OCI-LY7 (cell line): ENCODE measurements at regions not wholly inside any gene's neighbourhood (a gene's known extent, or its start where the extent isn't known, plus 50 kb on each side); places are given as distances from the start of the nearest gene placed in this dataset.

Source experiments
- BruUV-seq: library from RNA; stranded (reverse); fragments of 400-500 nt; replicated peaks from 2 replicates; lab custom pipeline; 2021; lab: Mats Ljungman, UMichigan
- CTCF ChIA-PET: fragments of 300-600 bp; sonication (Branson Sonifier 250); formaldehyde crosslinking; loops from one replicate; lab custom pipeline; 2022; ENCODE audit warnings: antibody characterized with exemption; ENCODE audit not compliant: unreplicated experiment; lab: Charles Lee
- POLR2A ChIA-PET: fragments of 300-600 bp; sonication (Branson Sonifier 250); formaldehyde crosslinking; loops from one replicate; lab custom pipeline; 2022; ENCODE audit warnings: antibody characterized with exemption; lab: Charles Lee
- DNase-seq: peaks from one replicate; pipeline ENCODE4 v3.0.0-alpha.2; 2015; ENCODE audit warnings: low spot score
- H2AFZ ChIP-seq: fragments of 200-600 bp; sonication (generic), shearing (Covaris generic); 2 replicates; pipeline ENCODE4 v1.6.1; 2014; ENCODE audit warnings: mild to moderate bottlenecking, antibody characterized with exemption, low read length, moderate library complexity
- H3K27ac ChIP-seq: fragments of 200-600 bp; sonication (generic); 2 replicates; pipeline ENCODE4 v1.5.1; 2014; ENCODE audit warnings: mixed run types, low read depth, mild to moderate bottlenecking, moderate library complexity, low read length, inconsistent platforms; ENCODE audit not compliant: poor library complexity, severe bottlenecking
- H3K36me3 ChIP-seq: fragments of 200-600 bp; sonication (generic); 2 replicates; pipeline ENCODE4 v1.6.1; 2014; ENCODE audit warnings: mild to moderate bottlenecking, antibody characterized with exemption, low read length, moderate library complexity, mixed read lengths; ENCODE audit not compliant: insufficient read depth
- H3K4me1 ChIP-seq: fragments of 200-600 bp; sonication (generic); 2 replicates; pipeline ENCODE4 v1.5.1; 2014; ENCODE audit warnings: mild to moderate bottlenecking, low read length; ENCODE audit not compliant: insufficient read depth, poor library complexity, severe bottlenecking
- H3K4me2 ChIP-seq: fragments of 200-600 bp; sonication (generic); 2 replicates; pipeline ENCODE4 v1.6.1; 2014; ENCODE audit warnings: mild to moderate bottlenecking, low read length
- H3K4me3 ChIP-seq: fragments of 200-600 bp; sonication (generic); 2 replicates; pipeline ENCODE4 v1.5.1; 2014; ENCODE audit warnings: mild to moderate bottlenecking, low read depth, low read length; ENCODE audit not compliant: poor library complexity, severe bottlenecking
- H3K79me2 ChIP-seq: fragments of 200-600 bp; sonication (generic); 2 replicates; pipeline ENCODE4 v1.6.1; 2016; ENCODE audit warnings: low read depth, mild to moderate bottlenecking, low read length, moderate library complexity, mixed read lengths; ENCODE audit not compliant: insufficient read depth
- H3K9me2 ChIP-seq: fragments of 200-600 bp; sonication (generic); 2 replicates; pipeline ENCODE4 v1.6.1; 2016; ENCODE audit warnings: mild to moderate bottlenecking, low read length, mixed read lengths; ENCODE audit not compliant: insufficient read depth
- H3K9me3 ChIP-seq: fragments of 200-600 bp; sonication (generic); 2 replicates; pipeline ENCODE4 v1.6.1; 2014; ENCODE audit warnings: mild to moderate bottlenecking, mixed run types, low read length, mixed read lengths
- H4K20me1 ChIP-seq: fragments of 200-600 bp; sonication (generic); 2 replicates; pipeline ENCODE4 v1.6.1; 2014; ENCODE audit warnings: mild to moderate bottlenecking, antibody characterized with exemption, low read length, moderate library complexity, mixed read lengths; ENCODE audit not compliant: insufficient read depth
- EZH2phosphoT487 ChIP-seq: fragments of 200-600 bp; sonication (generic); IDR thresholded peaks from 2 replicates; pipeline ENCODE4 v1.6.1; 2018; ENCODE audit warnings: low read depth, borderline replicate concordance, mild to moderate bottlenecking, mixed run types, antibody characterized with exemption, low read length, moderate library complexity, mixed read lengths
- intact Hi-C: fragments of 100-400 bp; cut with micrococcal nuclease; formaldehyde crosslinking; loops from one replicate; pipeline ENCODE4 v1.10.0; 2022; ENCODE audit not compliant: unreplicated experiment
- TF ChIP-seq, protein P1 (sequence below): fragments of 200-600 bp; sonication (generic); conservative IDR thresholded peaks from 2 replicates; pipeline ENCODE4 v1.5.1; 2014; ENCODE audit warnings: mild to moderate bottlenecking, antibody characterized with exemption, low read length, moderate library complexity, mixed read lengths

DNA sequence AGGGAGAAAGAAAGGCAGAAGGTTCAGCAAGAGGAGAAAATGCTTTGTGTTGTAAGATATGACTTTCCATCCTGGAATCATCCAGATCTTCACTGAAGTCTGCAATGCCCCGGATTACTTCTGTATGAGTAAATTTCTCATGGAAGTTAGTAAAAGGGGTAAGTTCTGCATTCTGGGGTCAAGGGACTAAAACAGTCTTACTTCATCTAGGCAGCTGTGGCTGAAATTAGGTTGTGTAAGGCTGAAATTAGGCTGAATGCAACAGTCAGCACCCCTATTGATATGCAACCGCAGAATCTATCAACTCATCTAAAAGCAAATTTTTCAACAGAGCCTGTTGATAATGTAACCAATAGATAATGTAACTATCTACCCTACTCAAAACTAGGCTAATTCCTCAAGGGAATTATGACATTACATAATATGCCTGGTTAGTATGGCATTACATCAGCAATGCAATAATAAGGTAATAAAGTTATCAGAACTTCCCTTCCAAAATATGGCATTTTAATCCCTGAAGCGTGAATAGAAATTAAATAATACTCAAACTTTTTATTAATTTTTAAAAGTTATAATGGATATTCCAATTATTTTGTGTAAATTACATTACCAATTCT is 671.7 kb upstream of the CITED2 start:
- no TSS peak for BruUV-seq
- Histone ChIP-seq H3K9me3 (no peaks in the 10 kb centered on the region), H3K36me3 (no peaks in the 10 kb centered on the region), H2AFZ (no peak overlapping the region), H3K4me2 (no peak overlapping the region), H3K79me2 (no peaks in the 10 kb centered on the region), H4K20me1 (no peaks in the 10 kb centered on the region), H3K4me1 (no peaks in the 10 kb centered on the region), H3K27ac (no peak overlapping the region), H3K9me2 (no peaks in the 10 kb centered on the region), H3K4me3 (no peak overlapping the region)
- no peak for DNase-seq
- POLR2A ChIA-PET = interaction anchor here (0.6 kb wide), 1 partner anchor 86 kb away, joined by 3 read pairs; no protein-coding TSS in a partner anchor
- TF ChIP-seq, protein P1, sequence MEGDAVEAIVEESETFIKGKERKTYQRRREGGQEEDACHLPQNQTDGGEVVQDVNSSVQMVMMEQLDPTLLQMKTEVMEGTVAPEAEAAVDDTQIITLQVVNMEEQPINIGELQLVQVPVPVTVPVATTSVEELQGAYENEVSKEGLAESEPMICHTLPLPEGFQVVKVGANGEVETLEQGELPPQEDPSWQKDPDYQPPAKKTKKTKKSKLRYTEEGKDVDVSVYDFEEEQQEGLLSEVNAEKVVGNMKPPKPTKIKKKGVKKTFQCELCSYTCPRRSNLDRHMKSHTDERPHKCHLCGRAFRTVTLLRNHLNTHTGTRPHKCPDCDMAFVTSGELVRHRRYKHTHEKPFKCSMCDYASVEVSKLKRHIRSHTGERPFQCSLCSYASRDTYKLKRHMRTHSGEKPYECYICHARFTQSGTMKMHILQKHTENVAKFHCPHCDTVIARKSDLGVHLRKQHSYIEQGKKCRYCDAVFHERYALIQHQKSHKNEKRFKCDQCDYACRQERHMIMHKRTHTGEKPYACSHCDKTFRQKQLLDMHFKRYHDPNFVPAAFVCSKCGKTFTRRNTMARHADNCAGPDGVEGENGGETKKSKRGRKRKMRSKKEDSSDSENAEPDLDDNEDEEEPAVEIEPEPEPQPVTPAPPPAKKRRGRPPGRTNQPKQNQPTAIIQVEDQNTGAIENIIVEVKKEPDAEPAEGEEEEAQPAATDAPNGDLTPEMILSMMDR = no peak
- no peak for TF ChIP-seq EZH2phosphoT487
- intact Hi-C loops = no loop called here
- CTCF ChIA-PET = no interaction called here

DNA sequence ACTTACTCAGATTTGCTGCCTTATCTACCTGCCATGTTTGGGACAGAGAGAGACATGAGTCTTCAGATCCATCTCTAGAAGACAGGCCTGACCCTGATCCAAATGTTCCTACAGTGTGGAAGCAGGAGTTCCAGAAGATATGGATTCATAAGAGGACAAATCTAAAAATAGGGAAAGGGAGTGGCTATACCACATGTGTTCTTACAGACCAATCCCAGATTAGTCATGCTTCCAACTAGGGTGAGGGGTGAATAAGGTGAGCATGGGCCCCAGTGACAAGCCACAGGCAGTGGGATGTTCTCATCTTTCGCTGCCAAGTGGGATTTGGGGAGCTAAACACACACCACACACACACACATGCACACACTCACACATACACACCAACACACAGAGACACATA is 670.7 kb upstream of the CITED2 start:
- intact Hi-C loops = no loop called here
- POLR2A ChIA-PET = interaction anchor here (0.7 to 0.9 kb wide), 2 partner anchors 1091 to 1217 kb away, joined by 4 to 5 read pairs; no protein-coding TSS in a partner anchor
- Histone ChIP-seq H2AFZ (no peak overlapping the region), H3K27ac (no peak overlapping the region), H3K9me2 (no peaks in the 10 kb centered on the region), H3K9me3 (no peaks in the 10 kb centered on the region), H3K4me3 (no peak overlapping the region), H4K20me1 (no peaks in the 10 kb centered on the region), H3K4me1 (no peaks in the 10 kb centered on the region), H3K36me3 (no peaks in the 10 kb centered on the region), H3K79me2 (no peaks in the 10 kb centered on the region), H3K4me2 (no peak overlapping the region)
- no peak for DNase-seq
- no peak for TF ChIP-seq EZH2phosphoT487
- TF ChIP-seq, protein P1 = no peak
- no TSS peak for BruUV-seq
- CTCF ChIA-PET = no interaction called here

GRCh38 chr6:140044626-140045025 is 670.2 kb upstream of the CITED2 start:
- intact Hi-C loops = no loop called here
- CTCF ChIA-PET = no interaction called here
- H3K36me3 ChIP-seq = no peaks in the 10 kb centered on the region
- H4K20me1 ChIP-seq = no peaks in the 10 kb centered on the region
- TF ChIP-seq, protein P1 = no peak
- no peak for TF ChIP-seq EZH2phosphoT487
- no peak overlapping the region for H3K4me3 ChIP-seq
- POLR2A ChIA-PET = interaction anchor here (0.7 to 0.9 kb wide), 2 partner anchors 1092 to 1217 kb away, joined by 4 to 5 read pairs; no protein-coding TSS in a partner anchor
- H3K9me2 ChIP-seq = no peaks in the 10 kb centered on the region
- H2AFZ ChIP-seq = no peak overlapping the region
- H3K79me2 ChIP-seq = no peaks in the 10 kb centered on the region
- H3K27ac ChIP-seq = no peak overlapping the region
- DNase-seq = no peak
- H3K4me1 ChIP-seq = no peaks in the 10 kb centered on the region
- no TSS peak for BruUV-seq
- no peaks in the 10 kb centered on the region for H3K9me3 ChIP-seq
- no peak overlapping the region for H3K4me2 ChIP-seq
